PFSK-1 (cell line): ENCODE measurements at regions not wholly inside any gene's neighbourhood (a gene's known extent, or its start where the extent isn't known, plus 50 kb on each side); places are given as distances from the start of the nearest gene placed in this dataset.

ENCODE experiments used
- FOXP2 ChIP-seq: optimal IDR thresholded peaks from 2 replicates; pipeline ENCODE3; 2011; ENCODE audit warnings: borderline replicate concordance, control low read depth, inconsistent platforms; ENCODE audit not compliant: insufficient read depth; ENCODE audit errors: extremely low read length, extremely low read depth
- POLR2AphosphoS5 ChIP-seq: IDR thresholded peaks from 2 replicates; pipeline ENCODE4 v1.6.1; 2012; ENCODE audit warnings: low read depth, mild to moderate bottlenecking, control low read depth, low read length, moderate library complexity
- SIN3A ChIP-seq: IDR thresholded peaks from 2 replicates; pipeline ENCODE4 v1.6.1; 2012; ENCODE audit warnings: mild to moderate bottlenecking, low read length, moderate library complexity, borderline replicate concordance; ENCODE audit not compliant: insufficient read depth
- TAF1 ChIP-seq: IDR thresholded peaks from 2 replicates; pipeline ENCODE4 v1.6.1; 2012; ENCODE audit warnings: low read length, control low read depth, borderline replicate concordance; ENCODE audit not compliant: insufficient read depth
- TF ChIP-seq, protein P1 (sequence below), 2 experiments: IDR thresholded peaks; 2 replicates each; pipeline versions ENCODE4 v1.6.1 to v1.8.0; 2011 to 2012; ENCODE audit warnings: low read depth in 2 of 2, low read length in 2 of 2, control low read depth in 1 of 2, inconsistent platforms in 1 of 2, mild to moderate bottlenecking in 1 of 2, moderate library complexity in 1 of 2; ENCODE audit not compliant: insufficient read depth in 1 of 2

DNA sequence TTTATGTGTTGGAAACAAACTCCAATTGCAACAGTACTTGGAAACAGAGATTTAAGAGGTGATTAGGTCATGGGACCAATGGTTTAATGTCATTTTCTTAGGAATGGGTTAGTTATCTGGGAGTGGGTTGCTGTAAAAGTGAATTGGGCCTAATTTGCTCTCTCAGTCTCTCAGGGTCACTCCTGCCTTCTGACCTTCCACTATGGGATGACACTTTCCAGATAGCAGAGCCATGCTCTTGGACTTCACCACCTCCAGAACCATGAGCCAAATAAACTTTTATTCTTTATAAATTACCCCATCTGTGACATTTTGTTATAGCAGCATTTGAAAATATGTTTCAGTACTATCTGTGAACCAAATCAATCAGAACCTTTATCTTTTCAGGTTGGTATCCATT lies 1509.1 kb downstream of the REEP3 start:
- TF ChIP-seq, protein P1, sequence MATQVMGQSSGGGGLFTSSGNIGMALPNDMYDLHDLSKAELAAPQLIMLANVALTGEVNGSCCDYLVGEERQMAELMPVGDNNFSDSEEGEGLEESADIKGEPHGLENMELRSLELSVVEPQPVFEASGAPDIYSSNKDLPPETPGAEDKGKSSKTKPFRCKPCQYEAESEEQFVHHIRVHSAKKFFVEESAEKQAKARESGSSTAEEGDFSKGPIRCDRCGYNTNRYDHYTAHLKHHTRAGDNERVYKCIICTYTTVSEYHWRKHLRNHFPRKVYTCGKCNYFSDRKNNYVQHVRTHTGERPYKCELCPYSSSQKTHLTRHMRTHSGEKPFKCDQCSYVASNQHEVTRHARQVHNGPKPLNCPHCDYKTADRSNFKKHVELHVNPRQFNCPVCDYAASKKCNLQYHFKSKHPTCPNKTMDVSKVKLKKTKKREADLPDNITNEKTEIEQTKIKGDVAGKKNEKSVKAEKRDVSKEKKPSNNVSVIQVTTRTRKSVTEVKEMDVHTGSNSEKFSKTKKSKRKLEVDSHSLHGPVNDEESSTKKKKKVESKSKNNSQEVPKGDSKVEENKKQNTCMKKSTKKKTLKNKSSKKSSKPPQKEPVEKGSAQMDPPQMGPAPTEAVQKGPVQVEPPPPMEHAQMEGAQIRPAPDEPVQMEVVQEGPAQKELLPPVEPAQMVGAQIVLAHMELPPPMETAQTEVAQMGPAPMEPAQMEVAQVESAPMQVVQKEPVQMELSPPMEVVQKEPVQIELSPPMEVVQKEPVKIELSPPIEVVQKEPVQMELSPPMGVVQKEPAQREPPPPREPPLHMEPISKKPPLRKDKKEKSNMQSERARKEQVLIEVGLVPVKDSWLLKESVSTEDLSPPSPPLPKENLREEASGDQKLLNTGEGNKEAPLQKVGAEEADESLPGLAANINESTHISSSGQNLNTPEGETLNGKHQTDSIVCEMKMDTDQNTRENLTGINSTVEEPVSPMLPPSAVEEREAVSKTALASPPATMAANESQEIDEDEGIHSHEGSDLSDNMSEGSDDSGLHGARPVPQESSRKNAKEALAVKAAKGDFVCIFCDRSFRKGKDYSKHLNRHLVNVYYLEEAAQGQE (IDR thresholded peaks at IDR 0.05; ENCODE audit: insufficient read depth in 1 of 2, low read depth in 2 of 2, low read length in 2 of 2): no peak
- no peak for TF ChIP-seq SIN3A
- no peak for TF ChIP-seq POLR2AphosphoS5
- no peak for TF ChIP-seq TAF1
- no peak for TF ChIP-seq FOXP2

DNA sequence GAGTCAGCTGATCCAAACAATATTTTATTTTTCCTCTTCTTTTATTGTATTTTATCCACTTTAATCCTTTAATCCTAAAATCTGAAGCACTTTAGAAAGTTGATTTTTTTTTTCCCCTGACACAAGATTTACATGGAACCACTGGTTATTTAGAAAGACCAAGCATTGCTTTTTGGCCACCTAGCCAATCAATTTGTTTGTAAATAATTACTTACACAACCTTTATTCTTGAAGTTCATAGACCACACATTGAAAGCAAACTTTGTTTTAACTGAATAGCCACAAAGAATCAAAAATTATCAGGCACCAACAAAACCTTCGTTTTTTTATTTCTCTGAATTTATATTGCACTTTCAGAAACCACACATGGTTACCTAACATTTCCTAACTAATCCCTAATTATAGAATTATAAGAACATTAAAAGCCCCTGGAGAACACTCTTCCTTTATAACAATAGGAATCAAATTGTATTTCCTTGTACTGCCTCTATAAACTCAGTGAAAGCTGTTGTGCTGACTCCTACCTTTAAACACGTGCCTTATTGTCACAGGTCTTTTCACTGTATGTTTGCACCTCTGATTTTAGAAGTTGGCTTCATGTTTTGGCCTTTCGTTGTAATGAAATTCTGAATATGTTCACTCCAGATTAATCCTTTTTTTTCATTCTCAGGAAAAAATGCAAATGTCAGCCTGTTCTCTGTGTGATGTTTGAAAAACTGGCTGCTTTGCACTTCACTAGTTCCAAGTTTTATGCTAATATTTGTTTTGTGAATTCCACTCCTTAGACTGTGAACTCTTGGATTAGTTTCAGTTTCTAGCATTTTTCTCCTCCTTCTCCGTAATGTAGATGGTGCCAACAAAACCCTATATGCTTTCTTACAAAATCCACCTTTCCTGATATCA lies 1511.9 kb downstream of the REEP3 start:
- TF ChIP-seq, protein P1 (IDR thresholded peaks at IDR 0.05; ENCODE audit: insufficient read depth in 1 of 2, low read depth in 2 of 2, low read length in 2 of 2): no peak
- no peak for TF ChIP-seq TAF1
- TF ChIP-seq POLR2AphosphoS5: no peak
- TF ChIP-seq SIN3A: no peak
- no peak for TF ChIP-seq FOXP2

DNA sequence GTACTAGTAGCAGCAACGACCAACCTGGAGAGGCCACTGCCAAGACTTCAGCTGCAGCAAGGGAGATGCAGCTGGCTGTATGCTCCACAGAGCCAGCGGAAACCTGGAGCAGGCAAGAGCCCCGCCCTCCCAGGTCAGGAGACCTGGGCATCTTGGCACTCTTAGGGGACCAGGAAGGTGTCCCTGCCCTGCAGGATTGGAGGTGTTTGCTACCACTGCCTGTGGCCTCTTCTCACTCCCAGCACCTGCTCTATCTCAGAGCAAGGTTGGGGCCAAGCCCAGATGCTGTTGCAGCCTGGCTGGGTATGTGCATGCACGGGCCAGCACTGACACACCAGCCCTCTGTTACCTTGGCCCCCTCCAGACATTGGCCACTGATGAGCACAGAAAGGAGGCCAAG lies 1512.8 kb downstream of the REEP3 start:
- TF ChIP-seq TAF1 (no peak), POLR2AphosphoS5 (no peak), FOXP2 (no peak), SIN3A (no peak)
- TF ChIP-seq, protein P1 (IDR thresholded peaks at IDR 0.05; ENCODE audit: insufficient read depth in 1 of 2, low read depth in 2 of 2, low read length in 2 of 2): no peak

DNA sequence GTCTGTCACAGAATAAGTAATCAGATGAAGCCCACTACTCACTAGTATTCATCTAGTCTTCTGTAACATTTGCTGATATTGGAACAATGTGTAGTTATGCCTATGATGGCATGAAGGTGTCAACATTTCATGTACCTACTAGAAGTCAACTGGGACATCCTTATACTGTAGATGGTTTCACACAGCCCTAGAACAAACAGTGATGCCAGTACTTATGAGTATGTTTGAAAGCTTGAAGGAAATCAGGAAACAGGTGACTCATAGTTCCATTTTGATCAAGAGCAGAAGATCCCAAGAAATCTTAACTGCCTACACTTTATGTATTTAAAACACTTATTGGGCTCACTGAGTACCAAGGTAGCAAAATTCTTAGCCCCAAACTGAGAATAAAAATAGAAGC lies 1519.6 kb downstream of the REEP3 start:
- TF ChIP-seq FOXP2 (no peak), TAF1 (no peak), SIN3A (no peak), POLR2AphosphoS5 (no peak)
- TF ChIP-seq, protein P1 (IDR thresholded peaks at IDR 0.05; ENCODE audit: insufficient read depth in 1 of 2, low read depth in 2 of 2, low read length in 2 of 2): no peak
